Hindlimb muscle (tissue), 1 donor: ENCODE measurements at regions not wholly inside any gene's neighbourhood (a gene's known extent, or its start where the extent isn't known, plus 50 kb on each side); places are given as distances from the start of the nearest gene placed in this dataset.

ENCODE experiments used
- DNase-seq: peaks from one replicate; pipeline ENCODE4 v3.0.0-alpha.2; 2013

- no peak for DNase-seq
These were observed 153.7 kb downstream of the RPS24 start for GRCh38 chr10:78187371-78187770.

GRCh38 chr10:78188446-78188845 lies 154.8 kb downstream of the RPS24 start:
- peak; percentile 31 for DNase-seq

- DNase-seq, result no peak
These were observed 156.6 kb downstream of the RPS24 start for GRCh38 chr10:78190051-78190825.

GRCh38 chr10:78191301-78191700 lies 157.6 kb downstream of the RPS24 start:
- DNase-seq, result no peak

GRCh38 chr10:78193189-78193588 lies 159.5 kb downstream of the RPS24 start:
- no peak for DNase-seq

GRCh38 chr10:78194050-78194449 lies 160.4 kb downstream of the RPS24 start:
- no peak for DNase-seq

- no peak for DNase-seq
These were observed 161.1 kb downstream of the RPS24 start for GRCh38 chr10:78194539-78195402.

- no peak for DNase-seq
These were observed 162.7 kb downstream of the RPS24 start for GRCh38 chr10:78196396-78196795.

- DNase-seq, result no peak
These were observed 163.3 kb downstream of the RPS24 start for GRCh38 chr10:78196964-78197363.

GRCh38 chr10:78197628-78198272 lies 164.1 kb downstream of the RPS24 start:
- no peak for DNase-seq

GRCh38 chr10:78199005-78199725 lies 165.5 kb downstream of the RPS24 start:
- no peak for DNase-seq

- DNase-seq, result no peak
These were observed 166.1 kb downstream of the RPS24 start for GRCh38 chr10:78199759-78200158.

- no peak for DNase-seq
These were observed 167.0 kb downstream of the RPS24 start for GRCh38 chr10:78200686-78201085.

- DNase-seq, result no peak
These were observed 168.7 kb downstream of the RPS24 start for GRCh38 chr10:78202386-78202785.

GRCh38 chr10:78203915-78204818 lies 170.5 kb downstream of the RPS24 start:
- DNase-seq, result no peak

- no peak for DNase-seq
These were observed 171.9 kb downstream of the RPS24 start for GRCh38 chr10:78205457-78206016.

GRCh38 chr10:78207216-78207615 lies 173.6 kb downstream of the RPS24 start:
- DNase-seq, result no peak

- DNase-seq, result no peak
These were observed 174.1 kb downstream of the RPS24 start for GRCh38 chr10:78207776-78208175.

- DNase-seq, result no peak
These were observed 176.3 kb downstream of the RPS24 start for GRCh38 chr10:78209970-78210369.

GRCh38 chr10:78210548-78210947 lies 176.9 kb downstream of the RPS24 start:
- no peak for DNase-seq

GRCh38 chr10:78210976-78211375 lies 177.3 kb downstream of the RPS24 start:
- no peak for DNase-seq
